ENCODE measurements at regions not wholly inside any gene's neighbourhood (a gene's known extent, or its start where the extent isn't known, plus 50 kb on each side); places are given as distances from the start of the nearest gene placed in this dataset.

DNA sequence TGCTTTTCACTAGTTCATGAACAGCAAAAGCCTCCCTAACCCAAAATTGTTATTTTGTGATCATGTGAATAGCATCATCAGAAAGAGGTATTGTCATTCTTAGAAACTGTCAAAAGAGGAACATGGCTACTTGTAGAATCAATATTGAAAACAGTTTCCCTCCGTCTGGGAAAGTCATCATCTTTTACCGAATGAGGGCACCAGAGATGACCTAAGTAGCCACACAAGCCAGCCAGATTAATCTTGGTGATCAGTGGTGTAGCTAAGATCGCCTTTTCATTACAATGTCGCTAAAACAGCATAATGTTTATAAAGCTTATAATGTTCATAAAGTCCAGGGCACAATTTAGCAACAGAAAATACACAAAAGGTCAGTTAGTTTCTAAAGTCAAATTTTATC is 136.1 kb downstream of the SIPA1L2 start:
- no peaks in the 10 kb centered on the region for H3K36me3 ChIP-seq (ENCODE audit: control insufficient read depth in 2 of 4, insufficient read depth in 4 of 4, low read length in 3 of 4)
- TF ChIP-seq TCF12 (IDR thresholded peaks at IDR 0.05; ENCODE audit: low read depth, low read length) (no peak), FOSL1 (IDR thresholded peaks at IDR 0.05; ENCODE audit: insufficient read depth, low read depth, low read length) (no peak), CHD2 (IDR thresholded peaks at IDR 0.05; ENCODE audit: low read length) (no peak), BCL11A (IDR thresholded peaks at IDR 0.05; ENCODE audit: low read depth in 2 of 2, low read length in 2 of 2) (no peak), ATF2 (IDR thresholded peaks at IDR 0.05; ENCODE audit: low read length) (no peak)
- H3K27ac ChIP-seq (ENCODE audit: low read depth, low read length), result no peak overlapping the region
- no peak overlapping the region for H3K4me2 ChIP-seq (ENCODE audit: insufficient read depth in 1 of 2, low read depth in 2 of 2, low read length in 2 of 2)
- FAIRE-seq, result no peak
- H3K23me2 ChIP-seq (ENCODE audit: low read depth, low read length), result no peaks in the 10 kb centered on the region
- no peak overlapping the region for H2BK12ac ChIP-seq (ENCODE audit: low read depth, low read length)
- H3K79me2 ChIP-seq (ENCODE audit: control insufficient read depth in 1 of 2, insufficient read depth in 2 of 2, low read length in 2 of 2), result no peaks in the 10 kb centered on the region
- no peak overlapping the region for H4K5ac ChIP-seq (ENCODE audit: insufficient read length, low read depth, low read length)
- no peak overlapping the region for H2BK15ac ChIP-seq (ENCODE audit: low read length)
- H2BK5ac ChIP-seq (ENCODE audit: low read depth, low read length), result no peak overlapping the region
- H3K27me3 ChIP-seq (replicated peaks in 1 of 4; ENCODE audit: control insufficient read depth in 3 of 4, extremely low read depth in 1 of 4, insufficient read depth in 3 of 4, low read length in 3 of 4), result no peaks in the 10 kb centered on the region
- no peak overlapping the region for H3K18ac ChIP-seq (ENCODE audit: extremely low read depth, low read length)
- no peak overlapping the region for H3K4ac ChIP-seq (replicated peaks; ENCODE audit: insufficient read length, low read depth, low read length)
- no peak overlapping the region for H3K14ac ChIP-seq (ENCODE audit: insufficient read length)
- H3K9ac ChIP-seq (replicated peaks in 1 of 4; ENCODE audit: extremely low read depth in 1 of 4, low read depth in 3 of 4, low read length in 3 of 4), result no peak overlapping the region
- no peaks in the 10 kb centered on the region for H4K20me1 ChIP-seq (replicated peaks in 1 of 2; ENCODE audit: control insufficient read depth in 1 of 2, insufficient read depth in 2 of 2, low read length in 2 of 2)
- no peak overlapping the region for H2BK20ac ChIP-seq (ENCODE audit: low read length)
- no peak overlapping the region for H2AK5ac ChIP-seq (ENCODE audit: low read depth, low read length)
- H3K56ac ChIP-seq (replicated peaks; ENCODE audit: insufficient read length, low read depth, low read length), result no peak overlapping the region
- no peak overlapping the region for H4K91ac ChIP-seq (replicated peaks; ENCODE audit: insufficient read length, low read length)
- CTCF ChIA-PET (ENCODE audit: partially characterized antibody), result interaction anchor here (0.6 to 1.6 kb wide), 8 partner anchors 9 to 574 kb away, joined by 3 to 4 read pairs (median 3); no protein-coding TSS in a partner anchor
- no peaks in the 10 kb centered on the region for H3K4me1 ChIP-seq (replicated peaks in 1 of 4; ENCODE audit: control insufficient read depth in 3 of 4, insufficient read depth in 4 of 4, low read length in 3 of 4)
- no peak overlapping the region for H2BK120ac ChIP-seq (replicated peaks; ENCODE audit: low read depth, low read length)
- no peak for DNase-seq (ENCODE audit: low read depth in 1 of 2, low spot score in 2 of 2)
- POLR2A ChIA-PET (ENCODE audit: partially characterized antibody), result no interaction called here
- no peak overlapping the region for H3K4me3 ChIP-seq (ENCODE audit: extremely low read depth in 1 of 4, insufficient read depth in 2 of 4, low read depth in 3 of 4, low read length in 4 of 4)
- H3K9me3 ChIP-seq (ENCODE audit: insufficient read depth in 2 of 2, low read depth in 1 of 2, low read length in 1 of 2), result no peaks in the 10 kb centered on the region
- 83% methylated on average over 4 of the region's 4 CpGs; no CpG with 5 or more reads in 1 of the 2 experiments for WGBS, 2 experiments (ENCODE audit: extremely low coverage in 1 of 2, insufficient coverage in 1 of 2, insufficient read length in 1 of 2, insufficient replicate concordance in 2 of 2, low coverage in 1 of 2, low lambda C conversion rate in 2 of 2, missing lambda C conversion rate in 1 of 2)
- H3K23ac ChIP-seq (ENCODE audit: insufficient read length), result no peak overlapping the region
- no peak overlapping the region for H4K8ac ChIP-seq (ENCODE audit: extremely low read depth, insufficient read depth, low read length)
- no peaks in the 10 kb centered on the region for H3K79me1 ChIP-seq (ENCODE audit: low read depth, low read length)
- no peak overlapping the region for H2AFZ ChIP-seq (ENCODE audit: low read length)

All from H1 (cell line).